PC-3 (cell line): ENCODE measurements at regions not wholly inside any gene's neighbourhood (a gene's known extent, or its start where the extent isn't known, plus 50 kb on each side); places are given as distances from the start of the nearest gene placed in this dataset.
A peak's percentile ranks its signal among the peaks of the same experiment; 100 is the strongest.

Experiments
- ATAC-seq: fragments of 200-7000 bp; cut with Tn5 transposase; 2 replicates; pipeline ENCODE4 v1.9.1; 2020; ENCODE audit warnings: mild to moderate bottlenecking, moderate library complexity
- BruUV-seq: library from RNA; stranded (reverse); fragments of 400-500 nt; replicated peaks from 2 replicates; lab custom pipeline; 2021; lab: Mats Ljungman, UMichigan
- CTCF ChIA-PET: fragments of 300-600 bp; sonication (Branson Sonifier 250); formaldehyde crosslinking; loops from one replicate; lab custom pipeline; 2022; ENCODE audit warnings: antibody characterized with exemption; lab: Charles Lee
- POLR2A ChIA-PET: fragments of 300-600 bp; sonication (Branson Sonifier 250); formaldehyde crosslinking; loops from one replicate; lab custom pipeline; 2022; ENCODE audit warnings: antibody characterized with exemption; ENCODE audit not compliant: unreplicated experiment; lab: Charles Lee
- DNase-seq: peaks from one replicate; pipeline ENCODE4 v3.0.0-alpha.2; 2015
- H2AFZ ChIP-seq: fragments of 300-600 bp; sonication (generic); 2 replicates; pipeline ENCODE4 v1.6.0; 2016; ENCODE audit warnings: antibody characterized with exemption, low read length
- H3F3A ChIP-seq: fragments of 300-600 bp; sonication (generic); one replicate; pipeline ENCODE4 v1.6.0; 2017; ENCODE audit warnings: antibody characterized with exemption, low read length, control low read depth, mild to moderate bottlenecking; ENCODE audit not compliant: unreplicated experiment
- H3K27ac ChIP-seq: fragments of 300-600 bp; sonication (generic); 2 replicates; pipeline ENCODE4 v1.5.1; 2016; ENCODE audit warnings: mild to moderate bottlenecking, low read length
- H3K27me3 ChIP-seq: fragments of 300-600 bp; sonication (generic); 2 replicates; pipeline ENCODE4 v1.6.1; 2016; ENCODE audit warnings: low read length, mixed read lengths
- H3K36me3 ChIP-seq: fragments of 300-600 bp; sonication (generic); 2 replicates; pipeline ENCODE4 v1.6.1; 2016; ENCODE audit warnings: low read depth, mixed run types, low read length, mixed read lengths
- H3K4me1 ChIP-seq: fragments of 300-600 bp; sonication (generic); 2 replicates; pipeline ENCODE4 v1.5.1; 2016; ENCODE audit warnings: low read length; ENCODE audit not compliant: insufficient read depth
- H3K4me2 ChIP-seq: fragments of 300-600 bp; sonication (generic); 2 replicates; pipeline ENCODE4 v1.6.0; 2016; ENCODE audit warnings: low read length
- H3K4me3 ChIP-seq: fragments of 300-600 bp; sonication (generic); 2 replicates; pipeline ENCODE4 v1.5.1; 2016; ENCODE audit warnings: mild to moderate bottlenecking, low read length, mixed read lengths
- H3K79me2 ChIP-seq: fragments of 300-600 bp; sonication (generic); 2 replicates; pipeline ENCODE4 v1.6.1; 2017; ENCODE audit warnings: low read length, mixed read lengths
- H3K9ac ChIP-seq: fragments of 300-600 bp; sonication (generic); 2 replicates; pipeline ENCODE4 v1.6.0; 2016; ENCODE audit warnings: mild to moderate bottlenecking, low read length
- H3K9me2 ChIP-seq: fragments of 300-600 bp; sonication (generic); replicated peaks from 2 replicates; pipeline ENCODE4 v1.6.1; 2016; ENCODE audit warnings: mixed run types, low read length, mixed read lengths
- H3K9me3 ChIP-seq: fragments of 300-600 bp; sonication (generic); 2 replicates; pipeline ENCODE4 v1.6.1; 2016; ENCODE audit warnings: low read length, mixed read lengths
- H4K20me1 ChIP-seq: fragments of 300-600 bp; sonication (generic); 2 replicates; pipeline ENCODE4 v1.6.1; 2016; ENCODE audit warnings: low read length, mixed read lengths
- CTCF ChIP-seq: fragments of 300-600 bp; sonication (generic); conservative IDR thresholded peaks from 2 replicates; pipeline ENCODE4 v1.5.1; 2017; ENCODE audit warnings: antibody characterized with exemption, low read depth, mild to moderate bottlenecking, low read length
- EZH2 ChIP-seq: fragments of 300-600 bp; sonication (generic); IDR thresholded peaks from one replicate; pipeline ENCODE4 v1.6.1; 2017; ENCODE audit warnings: antibody characterized with exemption, mild to moderate bottlenecking, low read length; ENCODE audit not compliant: unreplicated experiment
- EZH2phosphoT487 ChIP-seq: fragments of 300-600 bp; sonication (generic); IDR thresholded peaks from 2 replicates; pipeline ENCODE4 v1.6.1; 2018; ENCODE audit warnings: mild to moderate bottlenecking, antibody characterized with exemption, low read length, borderline replicate concordance
- intact Hi-C: fragments of 100-400 bp; cut with micrococcal nuclease; formaldehyde crosslinking; loops from 2 replicates; pipeline ENCODE4 v1.9.0; 2023

GRCh38 chr5:120150770-120151169 lies 313.3 kb upstream of the PRR16 start:
- no peaks in the 10 kb centered on the region for H3F3A ChIP-seq
- TF ChIP-seq EZH2phosphoT487 (no peak), EZH2 (no peak), CTCF (no peak)
- H3K9me3 ChIP-seq = no peaks in the 10 kb centered on the region
- H3K36me3 ChIP-seq = no peaks in the 10 kb centered on the region
- no peak overlapping the region for H3K9ac ChIP-seq
- DNase-seq (no peak), ATAC-seq (no peak)
- H3K4me1 ChIP-seq = peaks cover 26% of the 10 kb centered on the region
- intact Hi-C loops = loop anchor here (5.0 to 10.0 kb wide), 2 partner anchors 206 to 307 kb away; no protein-coding TSS in a partner anchor
- no peaks in the 10 kb centered on the region for H3K79me2 ChIP-seq
- no TSS peak for BruUV-seq
- H3K4me3 ChIP-seq = no peak overlapping the region
- H3K9me2 ChIP-seq = no peaks in the 10 kb centered on the region
- H3K27ac ChIP-seq = no peak overlapping the region
- H3K27me3 ChIP-seq = no peaks in the 10 kb centered on the region
- H2AFZ ChIP-seq = no peak overlapping the region
- ChIA-PET CTCF (no interaction called here), POLR2A (no interaction called here)
- H3K4me2 ChIP-seq = no peak overlapping the region
- no peaks in the 10 kb centered on the region for H4K20me1 ChIP-seq

GRCh38 chr5:120151181-120151580 lies 312.9 kb upstream of the PRR16 start:
- no peaks in the 10 kb centered on the region for H3K36me3 ChIP-seq
- no peaks in the 10 kb centered on the region for H3K9me2 ChIP-seq
- 0 out of 2 replicates have a peak overlapping the region, but pooled peaks have one; percentile 51 for H2AFZ ChIP-seq
- H3K9me3 ChIP-seq = no peaks in the 10 kb centered on the region
- H3K27ac ChIP-seq = peak overlapping the region; percentile 93
- DNase-seq = no peak
- intact Hi-C loops = loop anchor here (5.0 to 10.0 kb wide), 2 partner anchors 206 to 306 kb away; no protein-coding TSS in a partner anchor
- H3K4me1 ChIP-seq = peaks cover 26% of the 10 kb centered on the region
- ATAC-seq = no peak
- ChIA-PET CTCF (interaction anchor here (0.6 kb wide), 1 partner anchor 175 kb away, joined by 3 read pairs; no protein-coding TSS in a partner anchor), POLR2A (no interaction called here)
- no peak overlapping the region for H3K4me3 ChIP-seq
- H3K4me2 ChIP-seq = no peak overlapping the region
- no peak overlapping the region for H3K9ac ChIP-seq
- no peaks in the 10 kb centered on the region for H3F3A ChIP-seq
- H3K79me2 ChIP-seq = no peaks in the 10 kb centered on the region
- BruUV-seq = no TSS peak
- H3K27me3 ChIP-seq = no peaks in the 10 kb centered on the region
- H4K20me1 ChIP-seq = no peaks in the 10 kb centered on the region
- TF ChIP-seq EZH2 (no peak), EZH2phosphoT487 (no peak), CTCF (no peak)

GRCh38 chr5:120151825-120152224 lies 312.3 kb upstream of the PRR16 start:
- Histone ChIP-seq H3K9me3 (no peaks in the 10 kb centered on the region), H3K4me2 (peak overlapping the region; percentile 68), H3F3A (no peaks in the 10 kb centered on the region), H3K4me1 (peaks cover 22% of the 10 kb centered on the region), H3K9ac (peak overlapping the region; percentile 67), H3K27ac (peak overlapping the region; percentile 93), H3K4me3 (peak overlapping the region; percentile 34), H3K79me2 (no peaks in the 10 kb centered on the region), H3K9me2 (no peaks in the 10 kb centered on the region), H4K20me1 (no peaks in the 10 kb centered on the region), H3K36me3 (no peaks in the 10 kb centered on the region), H2AFZ (peak overlapping the region; percentile 51), H3K27me3 (no peaks in the 10 kb centered on the region)
- no peak for DNase-seq
- TF ChIP-seq EZH2phosphoT487 = no peak
- no peak for TF ChIP-seq CTCF
- no peak for TF ChIP-seq EZH2
- ATAC-seq = peak; percentile 23
- no TSS peak for BruUV-seq
- ChIA-PET CTCF (interaction anchor here (0.6 kb wide), 1 partner anchor 175 kb away, joined by 3 read pairs; no protein-coding TSS in a partner anchor), POLR2A (no interaction called here)
- intact Hi-C loops = loop anchor here (5.0 to 10.0 kb wide), 2 partner anchors 207 to 305 kb away; no protein-coding TSS in a partner anchor
